ENCODE measurements at regions not wholly inside any gene's neighbourhood (a gene's known extent, or its start where the extent isn't known, plus 50 kb on each side); places are given as distances from the start of the nearest gene placed in this dataset.

GRCh38 chr13:27327633-27328032 is 57.0 kb downstream of the RASL11A start:
- Histone ChIP-seq H3K79me2 (ENCODE audit: control insufficient read depth, insufficient read depth, low read length) (no peaks in the 10 kb centered on the region), H3K4me3 (replicated peaks in 1 of 3; ENCODE audit: insufficient read depth in 1 of 3, low read depth in 1 of 3, low read length in 3 of 3) (no peak overlapping the region), H3K27ac (ENCODE audit: insufficient read depth, low read depth, low read length) (no peak overlapping the region), H3K9ac (replicated peaks; ENCODE audit: extremely low read depth, insufficient read depth, low read length) (no peak overlapping the region), H3K9me3 (replicated peaks; ENCODE audit: control insufficient read depth, insufficient read depth, low read length) (no peaks in the 10 kb centered on the region), H3K4me1 (ENCODE audit: control insufficient read depth, extremely low read depth, insufficient read depth, low read length) (no peaks in the 10 kb centered on the region), H3K9me1 (replicated peaks; ENCODE audit: control insufficient read depth, extremely low read depth, insufficient read depth, low read length) (no peaks in the 10 kb centered on the region), H3K27me3 (ENCODE audit: control insufficient read depth in 2 of 2, insufficient read depth in 2 of 2, low read length in 2 of 2) (peaks cover 3 to 4% of the 10 kb centered on the region in 2 experiments), H4K20me1 (replicated peaks; ENCODE audit: control insufficient read depth, extremely low read depth, insufficient read depth, low read length) (no peaks in the 10 kb centered on the region), H3K4me2 (ENCODE audit: insufficient read depth, low read length) (no peak overlapping the region), H3K36me3 (ENCODE audit: control insufficient read depth in 2 of 2, extremely low read depth in 1 of 2, insufficient read depth in 2 of 2, low read length in 2 of 2) (no peaks in the 10 kb centered on the region), H2AFZ (ENCODE audit: low read depth, low read length) (no peak overlapping the region)
- CTCF ChIA-PET, result interaction anchor here (1.3 kb wide), 1 partner anchor 11 kb away, joined by 4 read pairs; no protein-coding TSS in a partner anchor
- FAIRE-seq (no peak), DNase-seq (ENCODE audit: low read depth, low spot score) (no peak)
- no TSS peak for BruUV-seq (replicated peaks)
- dilution Hi-C loops (cut with MboI; ENCODE audit: extremely low pct_ligation_motif_present, low sequenced_read_pairs) (no loop called here), intact Hi-C loops (cut with micrococcal nuclease) (no loop called here)
- POLR2A ChIA-PET, result no interaction called here
- TF ChIP-seq GATA2 (IDR thresholded peaks at IDR 0.05; ENCODE audit: insufficient read depth, insufficient read length, low read depth, low read length), result no peak
- no peak for TF ChIP-seq FOS (IDR thresholded peaks at IDR 0.05; ENCODE audit: borderline replicate concordance, insufficient read depth, low read length)

GRCh38 chr13:27329210-27329609 is 58.6 kb downstream of the RASL11A start:
- DNase-seq (ENCODE audit: low read depth, low spot score), result no peak
- no peak for FAIRE-seq
- H3K27ac ChIP-seq (ENCODE audit: insufficient read depth, low read depth, low read length), result no peak overlapping the region
- no TSS peak for BruUV-seq (replicated peaks)
- intact Hi-C loops (cut with micrococcal nuclease) (no loop called here), dilution Hi-C loops (cut with MboI; ENCODE audit: extremely low pct_ligation_motif_present, low sequenced_read_pairs) (no loop called here)
- no peaks in the 10 kb centered on the region for H3K79me2 ChIP-seq (ENCODE audit: control insufficient read depth, insufficient read depth, low read length)
- no peak overlapping the region for H3K4me3 ChIP-seq (replicated peaks in 1 of 3; ENCODE audit: insufficient read depth in 1 of 3, low read depth in 1 of 3, low read length in 3 of 3)
- H3K9ac ChIP-seq (replicated peaks; ENCODE audit: extremely low read depth, insufficient read depth, low read length), result no peak overlapping the region
- no peak overlapping the region for H2AFZ ChIP-seq (ENCODE audit: low read depth, low read length)
- no peaks in the 10 kb centered on the region for H3K36me3 ChIP-seq (ENCODE audit: control insufficient read depth in 2 of 2, extremely low read depth in 1 of 2, insufficient read depth in 2 of 2, low read length in 2 of 2)
- H3K4me2 ChIP-seq (ENCODE audit: insufficient read depth, low read length), result no peak overlapping the region
- POLR2A ChIA-PET, result no interaction called here
- H3K9me1 ChIP-seq (replicated peaks; ENCODE audit: control insufficient read depth, extremely low read depth, insufficient read depth, low read length), result no peaks in the 10 kb centered on the region
- CTCF ChIA-PET, result interaction anchor here (0.6 to 1.2 kb wide), 2 partner anchors 10 to 1598 kb away, joined by 3 to 7 read pairs; no protein-coding TSS in a partner anchor
- H3K4me1 ChIP-seq (ENCODE audit: control insufficient read depth, extremely low read depth, insufficient read depth, low read length), result no peaks in the 10 kb centered on the region
- no peak for TF ChIP-seq POLR2AphosphoS5 (IDR thresholded peaks at IDR 0.05; ENCODE audit: insufficient read depth, low read depth, low read length)
- no peak for TF ChIP-seq FOS (IDR thresholded peaks at IDR 0.05; ENCODE audit: borderline replicate concordance, insufficient read depth, low read length)
- TF ChIP-seq POLR2A (IDR thresholded peaks at IDR 0.05; ENCODE audit: low read depth, low read length), result no peak
- no peak for TF ChIP-seq GATA2 (IDR thresholded peaks at IDR 0.05; ENCODE audit: insufficient read depth, insufficient read length, low read depth, low read length)
- TF ChIP-seq CTCF (IDR thresholded peaks at IDR 0.05; ENCODE audit: extremely low read depth in 1 of 2, insufficient read depth in 1 of 2, low read depth in 1 of 2, low read length in 2 of 2), result no peak
- no peak for TF ChIP-seq EZH2 (IDR thresholded peaks at IDR 0.05; ENCODE audit: borderline replicate concordance, low read depth, low read length, severe bottlenecking)
- TF ChIP-seq MYC (IDR thresholded peaks at IDR 0.05; ENCODE audit: low read depth, low read length), result no peak
- no peak for TF ChIP-seq MAX (IDR thresholded peaks at IDR 0.05; ENCODE audit: insufficient read depth, insufficient read length)
- TF ChIP-seq JUN (IDR thresholded peaks at IDR 0.05; ENCODE audit: borderline replicate concordance, insufficient read depth, insufficient read length, low read depth), result no peak
- peaks cover 1 to 2% of the 10 kb centered on the region in 2 experiments for H3K27me3 ChIP-seq (ENCODE audit: control insufficient read depth in 2 of 2, insufficient read depth in 2 of 2, low read length in 2 of 2)
- no peaks in the 10 kb centered on the region for H4K20me1 ChIP-seq (replicated peaks; ENCODE audit: control insufficient read depth, extremely low read depth, insufficient read depth, low read length)
- no peaks in the 10 kb centered on the region for H3K9me3 ChIP-seq (replicated peaks; ENCODE audit: control insufficient read depth, insufficient read depth, low read length)

Data from endothelial cell of umbilical vein (primary cell).